NCI-H748 (cell line): ENCODE measurements at regions not wholly inside any gene's neighbourhood (a gene's known extent, or its start where the extent isn't known, plus 50 kb on each side); places are given as distances from the start of the nearest gene placed in this dataset.
"Not testable (repeated sequence)": the region's sequence is repeated elsewhere in the genome, so short reads cannot be mapped to it uniquely, and the experiment has no call there.

Source experiments
- DNase-seq: peaks from one replicate; lab custom pipeline; 2025; ENCODE audit not compliant: unreplicated experiment; lab: John Stamatoyannopoulos, UW

GRCh38 chrX:139200793-139201192, 329.7 kb upstream of the F9 start:
- DNase-seq: peak; percentile 59

GRCh38 chrX:139200346-139200745, 330.2 kb upstream of the F9 start:
- peak; percentile 52 for DNase-seq

DNA sequence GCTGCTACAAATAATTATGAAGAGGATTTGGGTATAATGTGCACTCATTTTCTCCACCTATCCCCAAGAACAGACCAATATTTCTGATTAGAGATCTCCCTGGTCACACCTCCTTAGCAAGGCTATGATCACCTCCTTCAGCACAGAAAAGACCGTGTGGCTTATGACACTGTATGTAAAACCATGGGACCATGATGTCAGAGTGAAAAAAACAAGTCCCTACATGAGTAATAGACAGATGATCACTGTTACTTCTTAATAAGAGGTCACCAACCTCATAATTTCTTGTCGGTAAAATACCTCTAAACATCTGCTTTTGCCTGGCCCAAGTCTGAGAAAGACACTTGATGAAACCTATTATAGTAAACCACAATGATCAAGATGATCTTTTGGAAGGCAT, 330.6 kb upstream of the F9 start:
- no peak for DNase-seq

DNA sequence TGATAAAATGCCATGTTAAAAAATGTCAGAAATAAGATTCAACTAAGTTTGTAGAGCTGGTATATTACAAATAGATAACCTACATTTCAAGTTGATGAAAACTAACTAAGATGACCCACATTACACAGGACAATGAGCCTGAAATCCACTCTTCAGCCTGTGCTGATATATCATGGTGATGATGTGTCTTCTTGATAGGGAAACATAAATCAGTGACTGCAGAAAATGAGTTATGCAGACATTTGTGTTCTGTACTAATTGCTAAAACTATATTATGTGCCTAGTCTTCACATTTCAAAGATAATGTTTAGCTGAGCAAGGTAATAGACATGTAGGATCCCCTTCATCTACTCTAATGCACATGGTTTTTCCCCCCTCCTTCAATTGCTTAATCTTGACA, 331.6 kb upstream of the F9 start:
- no peak for DNase-seq

- no peak for DNase-seq
These were observed 333.6 kb upstream of the F9 start for GRCh38 chrX:139196890-139197289.

- DNase-seq: peak; percentile 62
These were observed 335.8 kb upstream of the F9 start for GRCh38 chrX:139194571-139195280.

- no peak for DNase-seq
These were observed 338.1 kb upstream of the F9 start for GRCh38 chrX:139192386-139192961.

- DNase-seq: no peak
These were observed 338.7 kb upstream of the F9 start for GRCh38 chrX:139191746-139192385.

DNA sequence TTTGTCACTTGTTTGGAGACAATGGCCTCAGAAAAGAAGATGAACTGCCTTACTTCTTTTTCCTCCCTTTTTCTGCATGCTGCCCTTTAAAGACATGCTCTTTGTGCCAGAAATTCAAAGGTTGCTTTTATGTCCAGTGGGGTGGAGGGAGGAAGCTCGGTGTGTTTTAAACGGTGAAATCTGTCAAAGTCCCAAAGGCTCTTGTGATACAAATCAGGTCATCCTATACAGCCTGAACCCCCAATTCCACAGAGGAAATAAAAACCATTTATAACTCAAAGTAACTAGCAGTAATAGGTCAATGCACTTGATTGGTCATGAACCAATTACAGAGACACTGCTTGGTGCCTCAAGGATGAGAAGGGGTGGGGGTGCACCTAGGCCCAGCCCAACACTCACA, 339.3 kb upstream of the F9 start:
- no peak for DNase-seq

DNA sequence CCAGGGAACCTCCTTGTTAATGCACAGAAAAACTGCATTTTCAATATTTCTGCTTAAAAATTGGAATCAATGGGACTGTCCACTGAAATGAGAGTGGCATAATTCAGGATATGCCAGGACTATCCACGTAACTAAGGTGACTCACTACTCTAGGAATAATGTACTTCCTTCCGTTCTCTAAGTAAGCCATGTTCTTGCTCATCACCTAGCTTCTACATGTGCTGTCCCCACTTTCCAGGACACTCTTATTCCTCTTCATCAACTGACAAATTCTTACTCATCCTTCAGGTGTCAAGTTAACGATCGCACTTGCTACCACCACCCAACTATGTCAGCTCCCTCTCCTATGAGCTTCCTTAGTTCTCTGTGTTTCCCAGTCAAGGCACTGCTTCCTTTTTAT, 342.8 kb upstream of the F9 start:
- no peak for DNase-seq

DNA sequence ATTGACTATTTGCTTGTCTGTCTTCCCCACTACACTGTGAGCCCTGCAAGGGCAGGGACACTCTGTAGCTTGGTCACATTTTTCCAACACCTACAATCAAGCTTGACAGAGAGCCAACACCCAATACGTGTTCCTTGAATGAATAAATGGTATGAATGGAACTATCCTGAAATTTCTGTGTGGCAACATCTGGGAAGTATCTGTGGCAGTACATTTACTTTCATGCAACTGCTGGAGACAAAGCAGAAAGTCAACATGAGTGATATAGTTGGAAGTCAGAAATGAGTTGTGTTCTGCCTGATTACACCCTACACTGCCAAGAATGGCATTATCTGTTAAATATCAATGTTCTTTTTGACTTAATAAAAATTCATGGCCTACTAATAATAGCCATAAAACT, 343.5 kb upstream of the F9 start:
- DNase-seq: no peak

DNA sequence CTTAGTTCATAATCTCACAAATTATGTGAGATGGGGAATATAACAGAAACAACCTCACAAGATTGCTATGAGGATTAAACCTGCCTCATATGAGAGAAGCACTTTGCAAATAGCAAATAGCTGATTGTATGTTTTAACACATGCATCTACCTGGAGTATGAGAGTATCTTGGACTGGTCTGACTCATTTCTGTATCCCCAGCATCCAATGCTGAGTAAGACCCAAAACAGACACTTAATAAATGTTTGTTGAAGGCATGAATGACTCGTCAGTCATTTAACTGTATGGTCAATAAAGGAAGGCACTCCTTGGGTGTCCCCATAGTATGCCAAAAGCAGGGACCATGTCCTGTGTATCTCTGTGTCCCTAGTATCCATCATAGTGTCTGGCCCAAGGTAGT, 350.9 kb upstream of the F9 start:
- DNase-seq: no peak

DNA sequence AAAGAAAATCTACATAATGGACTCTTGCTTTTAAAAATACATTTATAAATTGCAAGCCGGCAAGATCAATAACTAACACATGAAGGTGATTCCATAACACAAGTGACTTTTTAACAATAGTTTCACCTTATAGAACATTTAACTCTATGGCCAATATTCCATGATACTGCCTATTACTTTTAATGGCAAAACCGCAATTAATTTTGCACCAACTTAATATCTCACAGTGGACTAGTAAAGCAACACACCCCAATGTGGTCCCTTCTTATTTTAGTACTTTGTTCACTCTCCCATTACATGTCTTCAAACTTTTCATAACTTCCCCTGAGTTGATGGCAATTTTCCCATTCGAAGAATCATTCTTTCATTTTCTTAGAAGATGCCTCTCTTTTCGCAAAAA, 351.6 kb upstream of the F9 start:
- no peak for DNase-seq

DNA sequence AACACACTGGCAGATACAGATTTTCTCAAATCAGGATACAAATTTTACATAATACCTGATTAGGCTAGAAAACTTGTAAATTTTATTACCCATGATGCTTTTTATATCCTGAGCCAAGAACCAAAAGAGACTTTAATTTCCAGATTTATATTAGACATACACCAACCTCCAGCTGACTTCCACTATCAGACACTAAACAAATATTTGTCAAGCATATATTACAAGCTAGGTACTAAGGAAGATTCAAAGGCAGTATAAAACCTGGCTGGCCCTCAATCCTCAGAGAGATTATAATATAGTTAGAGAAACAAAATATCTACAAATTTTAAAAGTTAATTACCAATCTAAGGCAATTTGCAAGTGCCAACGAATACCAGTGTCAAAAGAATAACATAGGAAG, 357.8 kb upstream of the F9 start:
- no peak for DNase-seq

DNA sequence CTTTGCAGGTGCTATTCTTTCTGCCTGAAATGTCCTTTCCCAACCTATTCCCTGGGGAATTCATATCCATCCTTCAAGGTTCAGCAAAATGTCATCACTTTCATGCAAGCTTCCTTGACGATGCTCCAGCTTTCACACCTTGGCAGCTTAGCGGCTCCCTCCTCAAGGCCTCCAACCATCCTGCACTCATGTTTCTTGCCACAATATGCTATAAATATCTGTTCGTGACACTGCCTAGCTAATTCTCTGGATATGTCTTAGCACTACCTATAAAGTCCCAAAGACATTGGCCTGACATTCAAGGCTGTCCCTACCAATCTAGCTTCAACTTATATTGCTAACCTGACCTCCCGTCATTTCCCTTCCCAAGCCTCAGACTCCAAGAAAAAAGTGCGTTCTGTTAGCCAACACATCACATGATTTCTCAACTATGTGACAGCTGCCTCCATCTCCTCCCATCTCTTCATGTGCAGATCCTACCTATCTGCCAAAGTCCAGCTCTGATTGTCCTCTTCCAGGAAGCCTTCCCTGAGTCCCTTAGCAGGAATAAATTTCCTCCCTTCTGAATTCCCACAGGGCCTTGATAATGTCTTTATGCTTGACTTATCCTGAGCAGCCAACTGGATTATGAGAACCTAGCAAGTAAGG, 359.9 kb upstream of the F9 start:
- DNase-seq: no peak

GRCh38 chrX:139167282-139167681, 363.3 kb upstream of the F9 start:
- DNase-seq: no peak

- no peak for DNase-seq
These were observed 372.3 kb upstream of the F9 start for GRCh38 chrX:139158256-139158655.

GRCh38 chrX:139156356-139156755, 374.2 kb upstream of the F9 start:
- no peak for DNase-seq

DNA sequence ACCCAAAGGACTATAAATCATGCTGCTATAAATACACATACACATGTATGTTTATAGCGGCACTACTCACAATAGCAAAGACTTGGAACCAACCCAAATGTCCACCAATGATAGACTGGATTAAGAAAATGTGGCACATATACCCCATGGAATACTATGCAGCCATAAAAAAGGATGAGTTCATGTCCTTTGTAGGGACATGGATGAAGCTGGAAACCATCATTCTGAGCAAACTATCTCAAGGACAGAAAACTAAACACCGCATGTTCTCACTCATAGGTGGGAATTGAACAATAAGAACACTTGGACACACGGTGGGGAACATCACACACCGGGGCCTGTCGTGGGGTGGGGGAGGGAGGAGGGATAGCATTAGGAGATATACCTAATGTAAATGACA, 383.9 kb upstream of the F9 start:
- DNase-seq: not testable (repeated sequence)

GRCh38 chrX:139141370-139141769, 389.2 kb upstream of the F9 start:
- DNase-seq: no peak

- DNase-seq: no peak
These were observed 396.2 kb upstream of the F9 start for GRCh38 chrX:139134316-139134715.

- peak; percentile 72 for DNase-seq
These were observed 404.0 kb upstream of the F9 start for GRCh38 chrX:139126493-139126892.
